Tibial artery (tissue), 4 donors: ENCODE measurements at regions not wholly inside any gene's neighbourhood (a gene's known extent, or its start where the extent isn't known, plus 50 kb on each side); places are given as distances from the start of the nearest gene placed in this dataset.

Experiments used
- DNase-seq, 2 donors: peaks; one replicate each; pipeline ENCODE4 v3.0.0-alpha.2; 2019
- H3K27ac ChIP-seq, 2 donors: fragments of 200-600 bp; sonication (generic) in 1 of 2; 1 replicate in 1 of 2; 2 replicates in 1 of 2; pipeline ENCODE4 v1.5.1; 2018 to 2019; ENCODE audit warnings: mild to moderate bottlenecking in 1 of 2
- H3K27me3 ChIP-seq, 2 donors: fragments of 200-600 bp; sonication (generic) in 1 of 2; one replicate each; pipeline versions ENCODE4 v1.5.1 to v1.6.0; 2016 to 2019
- H3K36me3 ChIP-seq, 3 donors: fragments of 200-600 bp; sonication (generic) in 2 of 3; one replicate each; pipeline ENCODE4 v1.5.1; 2016 to 2019; ENCODE audit warnings: mild to moderate bottlenecking in 2 of 3
- H3K4me1 ChIP-seq, 4 donors: fragments of 200-600 bp; sonication (generic) in 2 of 4; 1 replicate in 3 of 4; 2 replicates in 1 of 4; pipeline ENCODE4 v1.5.1; 2016 to 2019
- H3K4me3 ChIP-seq, 2 donors: fragments of 200-600 bp; sonication (generic) in 1 of 2; 1 replicate in 1 of 2; 2 replicates in 1 of 2; pipeline ENCODE4 v1.5.1; 2018 to 2019; ENCODE audit warnings: mild to moderate bottlenecking in 2 of 2
- H3K9me3 ChIP-seq, 3 donors: fragments of 200-600 bp; sonication (generic) in 1 of 3; one replicate each; pipeline ENCODE4 v1.5.1; 2016 to 2019
- intact Hi-C: fragments of 100-400 bp; cut with DNase I; formaldehyde crosslinking; loops from one replicate; pipeline ENCODE4 v1.15.0; 2023; ENCODE audit warnings: low total_unique reads
- TF ChIP-seq, protein P1 (sequence below), 2 experiments: fragments of 200-600 bp in 1 of 2; fragments of 450-650 bp in 1 of 2; IDR thresholded peaks; one replicate each; pipeline ENCODE4 v1.5.1; 2017 to 2019; ENCODE audit warnings: antibody characterized with exemption in 2 of 2, mild to moderate bottlenecking in 1 of 2, moderate library complexity in 1 of 2

DNA sequence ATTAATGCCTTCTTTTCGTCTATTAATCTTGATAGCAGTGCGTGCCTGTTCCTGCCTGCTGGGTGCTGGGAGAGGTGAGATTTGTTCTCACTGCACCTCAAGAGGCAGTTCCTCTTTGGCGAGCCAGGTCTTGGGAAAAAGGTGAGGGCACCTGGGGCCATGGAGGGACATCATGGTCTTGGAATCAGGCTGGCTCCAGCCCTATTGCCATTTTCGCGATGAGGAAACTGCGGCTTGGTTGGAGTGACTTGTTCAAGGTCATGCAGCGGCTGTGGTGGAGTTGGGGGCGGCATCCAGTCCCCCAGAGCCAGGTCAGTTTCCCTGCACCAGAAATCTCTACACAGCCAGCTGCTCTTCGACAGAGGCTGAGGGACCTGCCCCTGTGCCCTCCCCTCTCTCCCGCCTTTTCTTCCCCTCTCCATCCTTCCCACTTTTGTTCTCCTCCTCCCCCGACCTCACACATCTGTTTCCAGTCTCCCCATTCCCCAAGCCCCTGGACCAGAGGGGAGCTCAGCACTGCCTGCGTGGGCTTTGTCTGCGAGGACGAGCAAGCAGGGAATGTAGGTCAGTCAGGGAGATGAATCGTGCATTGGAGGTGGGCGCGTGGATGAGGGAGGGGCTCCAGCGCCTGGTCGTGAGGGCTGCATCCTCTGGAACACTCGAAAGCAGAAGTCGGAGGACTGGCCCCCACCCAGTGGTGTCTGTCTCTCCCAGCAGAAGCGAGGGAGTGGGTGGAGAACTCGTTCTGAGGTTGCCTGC is 135.1 kb downstream of the ACTL8 start:
- Histone ChIP-seq H3K27ac (no peak overlapping the region), H3K9me3 (no peaks in the 10 kb centered on the region), H3K4me1 (peaks cover 0 to 29% (median 23%) of the 10 kb centered on the region in 4 donors), H3K27me3 (peaks cover 0 to 63% of the 10 kb centered on the region in 2 donors), H3K4me3 (no peak overlapping the region), H3K36me3 (no peaks in the 10 kb centered on the region)
- TF ChIP-seq, protein P1, sequence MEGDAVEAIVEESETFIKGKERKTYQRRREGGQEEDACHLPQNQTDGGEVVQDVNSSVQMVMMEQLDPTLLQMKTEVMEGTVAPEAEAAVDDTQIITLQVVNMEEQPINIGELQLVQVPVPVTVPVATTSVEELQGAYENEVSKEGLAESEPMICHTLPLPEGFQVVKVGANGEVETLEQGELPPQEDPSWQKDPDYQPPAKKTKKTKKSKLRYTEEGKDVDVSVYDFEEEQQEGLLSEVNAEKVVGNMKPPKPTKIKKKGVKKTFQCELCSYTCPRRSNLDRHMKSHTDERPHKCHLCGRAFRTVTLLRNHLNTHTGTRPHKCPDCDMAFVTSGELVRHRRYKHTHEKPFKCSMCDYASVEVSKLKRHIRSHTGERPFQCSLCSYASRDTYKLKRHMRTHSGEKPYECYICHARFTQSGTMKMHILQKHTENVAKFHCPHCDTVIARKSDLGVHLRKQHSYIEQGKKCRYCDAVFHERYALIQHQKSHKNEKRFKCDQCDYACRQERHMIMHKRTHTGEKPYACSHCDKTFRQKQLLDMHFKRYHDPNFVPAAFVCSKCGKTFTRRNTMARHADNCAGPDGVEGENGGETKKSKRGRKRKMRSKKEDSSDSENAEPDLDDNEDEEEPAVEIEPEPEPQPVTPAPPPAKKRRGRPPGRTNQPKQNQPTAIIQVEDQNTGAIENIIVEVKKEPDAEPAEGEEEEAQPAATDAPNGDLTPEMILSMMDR (IDR thresholded peaks at IDR 0.05), result no peak
- peak in 1 of 2 donors; percentile 41 for DNase-seq
- intact Hi-C loops, result no loop called here

- no peak overlapping the region for H3K4me3 ChIP-seq
- peaks cover 0 to 29% (median 23%) of the 10 kb centered on the region in 4 donors for H3K4me1 ChIP-seq
- DNase-seq, result no peak
- H3K27ac ChIP-seq, result no peak overlapping the region
- H3K36me3 ChIP-seq, result no peaks in the 10 kb centered on the region
- no peaks in the 10 kb centered on the region for H3K9me3 ChIP-seq
- H3K27me3 ChIP-seq, result peaks cover 0 to 67% of the 10 kb centered on the region in 2 donors
- TF ChIP-seq, protein P1 (IDR thresholded peaks at IDR 0.05), result no peak
- intact Hi-C loops, result no loop called here
Measured at GRCh38 chr1:17890815-17891191, 135.7 kb downstream of the ACTL8 start.

- no peak overlapping the region for H3K4me3 ChIP-seq
- no peaks in the 10 kb centered on the region for H3K9me3 ChIP-seq
- no peaks in the 10 kb centered on the region for H3K36me3 ChIP-seq
- no peak overlapping the region for H3K27ac ChIP-seq
- peaks cover 0 to 29% (median 23%) of the 10 kb centered on the region in 4 donors for H3K4me1 ChIP-seq
- TF ChIP-seq, protein P1 (IDR thresholded peaks at IDR 0.05), result no peak
- intact Hi-C loops, result no loop called here
- H3K27me3 ChIP-seq, result peaks cover 0 to 68% of the 10 kb centered on the region in 2 donors
- DNase-seq, result peak in 1 of 2 donors; percentile 63
Measured at GRCh38 chr1:17891205-17892110, 136.3 kb downstream of the ACTL8 start.

- Histone ChIP-seq H3K9me3 (no peaks in the 10 kb centered on the region), H3K4me3 (no peak overlapping the region), H3K36me3 (no peaks in the 10 kb centered on the region), H3K27ac (no peak overlapping the region), H3K4me1 (peaks cover 0 to 29% (median 23%) of the 10 kb centered on the region in 4 donors), H3K27me3 (peaks cover 0 to 63% of the 10 kb centered on the region in 2 donors)
- TF ChIP-seq, protein P1 (IDR thresholded peaks at IDR 0.05), result no peak
- intact Hi-C loops, result no loop called here
- peak in 1 of 2 donors; percentile 65 for DNase-seq
Measured at GRCh38 chr1:17892225-17892624, 137.1 kb downstream of the ACTL8 start.

- H3K27me3 ChIP-seq, result peaks cover 0 to 56% of the 10 kb centered on the region in 2 donors
- intact Hi-C loops, result no loop called here
- TF ChIP-seq, protein P1 (IDR thresholded peaks at IDR 0.05), result no peak
- H3K27ac ChIP-seq, result no peak overlapping the region
- H3K4me3 ChIP-seq, result no peak overlapping the region
- H3K9me3 ChIP-seq, result no peaks in the 10 kb centered on the region
- H3K4me1 ChIP-seq, result peaks cover 0 to 29% (median 23%) of the 10 kb centered on the region in 4 donors
- DNase-seq, result peak in 1 of 2 donors; percentile 23
- no peaks in the 10 kb centered on the region for H3K36me3 ChIP-seq
Measured at GRCh38 chr1:17892851-17893250, 137.7 kb downstream of the ACTL8 start.
